Hepatocyte (in vitro differentiated cells): ENCODE measurements at regions not wholly inside any gene's neighbourhood (a gene's known extent, or its start where the extent isn't known, plus 50 kb on each side); places are given as distances from the start of the nearest gene placed in this dataset.
A peak's percentile ranks its signal among the peaks of the same experiment; 100 is the strongest.

Source experiments
- DNase-seq: peaks from one replicate; pipeline ENCODE4 v3.0.0-alpha.2; 2016; ENCODE audit warnings: low spot score
- H2AFZ ChIP-seq: fragments of 200-600 bp; sonication (generic); 2 replicates; pipeline ENCODE4 v1.6.0; 2016; ENCODE audit warnings: antibody characterized with exemption, mild to moderate bottlenecking
- H3K27ac ChIP-seq: fragments of 200-600 bp; sonication (generic); 2 replicates; pipeline ENCODE4 v1.5.1; 2016; ENCODE audit warnings: mild to moderate bottlenecking
- H3K27me3 ChIP-seq: fragments of 200-600 bp; sonication (generic); 2 replicates; pipeline ENCODE4 v1.6.1; 2016
- H3K36me3 ChIP-seq: fragments of 200-600 bp; sonication (generic); replicated peaks from 2 replicates; pipeline ENCODE4 v1.5.1; 2016; ENCODE audit warnings: low read depth; ENCODE audit not compliant: insufficient read depth
- H3K4me1 ChIP-seq: fragments of 200-600 bp; sonication (generic); 2 replicates; pipeline ENCODE4 v1.5.1; 2016; ENCODE audit warnings: mild to moderate bottlenecking, moderate library complexity; ENCODE audit not compliant: insufficient read depth
- H3K4me2 ChIP-seq: fragments of 200-600 bp; sonication (generic); 2 replicates; pipeline ENCODE4 v1.6.0; 2016
- H3K4me3 ChIP-seq: fragments of 200-600 bp; sonication (generic); 2 replicates; pipeline ENCODE4 v1.5.1; 2016; ENCODE audit warnings: mild to moderate bottlenecking
- H3K79me2 ChIP-seq: fragments of 200-600 bp; sonication (generic); 2 replicates; pipeline ENCODE4 v1.6.0; 2017; ENCODE audit warnings: mild to moderate bottlenecking
- H3K9me2 ChIP-seq: fragments of 200-600 bp; sonication (generic); replicated peaks from 2 replicates; pipeline ENCODE4 v1.6.0; 2017; ENCODE audit warnings: mild to moderate bottlenecking; ENCODE audit not compliant: insufficient read depth
- H3K9me3 ChIP-seq: fragments of 200-600 bp; sonication (generic); 2 replicates; pipeline ENCODE4 v1.5.1; 2016; ENCODE audit warnings: low read depth, mild to moderate bottlenecking
- H4K20me1 ChIP-seq: fragments of 200-600 bp; sonication (generic); 2 replicates; pipeline ENCODE4 v1.6.0; 2016; ENCODE audit warnings: mild to moderate bottlenecking; ENCODE audit not compliant: insufficient read depth, poor library complexity, severe bottlenecking
- EZH2 ChIP-seq: fragments of 200-600 bp; sonication (generic); IDR thresholded peaks from 2 replicates; pipeline ENCODE4 v1.6.1; 2016; ENCODE audit warnings: antibody characterized with exemption, mild to moderate bottlenecking, borderline replicate concordance
- EZH2phosphoT487 ChIP-seq: fragments of 200-600 bp; sonication (generic); IDR thresholded peaks from one replicate; pipeline ENCODE4 v1.6.1; 2018; ENCODE audit warnings: antibody characterized with exemption, mild to moderate bottlenecking, low read depth, moderate library complexity; ENCODE audit not compliant: unreplicated experiment, severe bottlenecking
- WGBS: methylation state at CpG from one replicate; pipeline ENCODE4 v1.1.6; 2016; ENCODE audit warnings: low lambda C conversion rate; ENCODE audit errors: missing lambda C conversion rate; 5-methylcytosine and 5-hydroxymethylcytosine counted together
- TF ChIP-seq, protein P1 (sequence below): fragments of 200-600 bp; sonication (generic); IDR thresholded peaks from 2 replicates; pipeline ENCODE4 v1.5.1; 2016; ENCODE audit warnings: antibody characterized with exemption, mild to moderate bottlenecking; ENCODE audit not compliant: poor library complexity

DNA sequence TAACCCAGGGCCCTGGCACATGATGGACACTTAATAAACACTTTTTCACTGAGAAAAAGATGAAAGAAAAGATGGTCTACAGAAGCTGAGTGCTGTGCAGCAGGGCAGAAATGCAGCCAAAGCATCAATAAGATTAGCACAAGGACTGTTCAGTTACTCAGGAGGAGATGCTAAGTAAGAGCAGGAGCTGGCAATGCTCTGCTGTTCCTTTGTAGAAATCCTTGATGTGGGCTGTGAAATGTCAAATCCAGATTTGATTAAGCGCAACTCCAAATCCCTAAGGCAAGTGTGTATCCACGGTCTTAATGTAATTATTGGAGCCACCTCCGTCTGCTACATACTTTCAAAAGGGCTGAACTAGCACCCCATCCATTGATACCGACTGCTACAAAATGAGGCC lies 151.8 kb upstream of the BTG1 start:
- Histone ChIP-seq H2AFZ (no peak overlapping the region), H3K4me2 (no peak overlapping the region), H3K4me1 (peaks cover 4% of the 10 kb centered on the region), H3K9me2 (no peaks in the 10 kb centered on the region), H3K27ac (no peak overlapping the region), H3K27me3 (no peaks in the 10 kb centered on the region), H3K9me3 (no peaks in the 10 kb centered on the region), H3K4me3 (no peak overlapping the region), H3K36me3 (no peaks in the 10 kb centered on the region), H4K20me1 (no peaks in the 10 kb centered on the region), H3K79me2 (no peaks in the 10 kb centered on the region)
- DNase-seq: no peak
- TF ChIP-seq, protein P1, sequence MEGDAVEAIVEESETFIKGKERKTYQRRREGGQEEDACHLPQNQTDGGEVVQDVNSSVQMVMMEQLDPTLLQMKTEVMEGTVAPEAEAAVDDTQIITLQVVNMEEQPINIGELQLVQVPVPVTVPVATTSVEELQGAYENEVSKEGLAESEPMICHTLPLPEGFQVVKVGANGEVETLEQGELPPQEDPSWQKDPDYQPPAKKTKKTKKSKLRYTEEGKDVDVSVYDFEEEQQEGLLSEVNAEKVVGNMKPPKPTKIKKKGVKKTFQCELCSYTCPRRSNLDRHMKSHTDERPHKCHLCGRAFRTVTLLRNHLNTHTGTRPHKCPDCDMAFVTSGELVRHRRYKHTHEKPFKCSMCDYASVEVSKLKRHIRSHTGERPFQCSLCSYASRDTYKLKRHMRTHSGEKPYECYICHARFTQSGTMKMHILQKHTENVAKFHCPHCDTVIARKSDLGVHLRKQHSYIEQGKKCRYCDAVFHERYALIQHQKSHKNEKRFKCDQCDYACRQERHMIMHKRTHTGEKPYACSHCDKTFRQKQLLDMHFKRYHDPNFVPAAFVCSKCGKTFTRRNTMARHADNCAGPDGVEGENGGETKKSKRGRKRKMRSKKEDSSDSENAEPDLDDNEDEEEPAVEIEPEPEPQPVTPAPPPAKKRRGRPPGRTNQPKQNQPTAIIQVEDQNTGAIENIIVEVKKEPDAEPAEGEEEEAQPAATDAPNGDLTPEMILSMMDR: no peak
- TF ChIP-seq EZH2phosphoT487 (no peak), EZH2 (no peak)
- 82% methylated on average over 4 of the region's 4 CpGs for WGBS

DNA sequence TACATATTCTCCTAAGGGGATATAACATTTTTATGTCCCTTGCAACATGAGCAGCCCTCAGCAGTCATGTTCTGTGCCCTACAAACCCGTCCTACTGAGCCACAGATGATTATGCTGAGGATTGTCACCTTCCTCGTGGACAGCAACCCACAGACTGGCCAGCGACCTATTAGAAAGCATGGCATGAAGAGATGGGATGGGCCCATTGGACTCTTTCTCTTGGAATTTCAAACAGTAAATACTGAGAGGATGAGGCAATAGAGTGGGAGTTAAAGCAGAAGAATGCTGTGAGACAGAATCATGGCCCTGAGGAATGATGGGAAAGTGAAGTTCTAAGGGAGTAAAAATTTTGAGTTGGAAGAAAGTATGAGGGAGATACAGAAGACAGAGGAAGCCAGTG lies 149.9 kb upstream of the BTG1 start:
- no peaks in the 10 kb centered on the region for H3K9me3 ChIP-seq
- H3K79me2 ChIP-seq: no peaks in the 10 kb centered on the region
- peak; percentile 10 for DNase-seq
- TF ChIP-seq, protein P1: no peak
- TF ChIP-seq EZH2: no peak
- no peaks in the 10 kb centered on the region for H3K27me3 ChIP-seq
- peaks cover 4% of the 10 kb centered on the region for H3K4me1 ChIP-seq
- no peak overlapping the region for H3K4me3 ChIP-seq
- no peak overlapping the region for H3K4me2 ChIP-seq
- H3K27ac ChIP-seq: no peak overlapping the region
- H2AFZ ChIP-seq: no peak overlapping the region
- no peaks in the 10 kb centered on the region for H3K36me3 ChIP-seq
- H3K9me2 ChIP-seq: no peaks in the 10 kb centered on the region
- WGBS: 79% methylated on average over 3 of the region's 3 CpGs
- no peaks in the 10 kb centered on the region for H4K20me1 ChIP-seq

DNA sequence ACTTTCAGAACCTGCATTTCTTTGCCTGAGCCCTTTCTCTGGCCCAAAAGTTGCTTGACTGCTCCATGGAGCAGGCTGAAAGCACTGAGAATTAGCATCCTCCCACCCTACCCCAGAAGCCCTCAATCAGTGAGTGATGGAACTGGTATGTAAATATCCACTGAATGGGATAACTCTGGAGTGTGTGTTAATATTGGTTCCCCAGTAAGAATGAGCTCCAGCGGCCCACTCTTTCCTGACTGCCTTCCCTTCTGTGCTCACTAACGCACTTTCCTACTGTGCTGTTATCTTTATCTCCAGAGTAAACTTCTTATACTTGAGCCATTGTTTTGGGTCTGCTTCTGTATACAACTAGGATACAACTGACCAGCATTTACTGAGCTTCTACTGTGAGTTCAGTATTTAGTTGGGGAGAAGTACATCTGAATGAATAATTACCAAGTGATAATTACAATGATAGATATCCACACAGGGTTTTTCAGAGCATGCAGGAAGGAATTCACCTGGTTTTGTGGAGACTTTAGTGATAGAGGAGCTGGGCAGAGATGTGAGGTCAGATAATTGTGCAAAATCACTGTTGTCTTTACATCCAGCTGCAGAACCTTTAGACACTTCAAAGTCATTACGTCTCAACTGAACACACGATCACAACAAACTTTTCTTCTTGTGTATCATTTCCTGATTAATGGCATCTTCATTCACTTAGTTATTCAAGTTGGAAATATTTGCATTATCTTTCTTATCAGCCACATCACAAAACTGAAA lies 149.2 kb upstream of the BTG1 start:
- H3K9me3 ChIP-seq: no peaks in the 10 kb centered on the region
- H3K79me2 ChIP-seq: no peaks in the 10 kb centered on the region
- H3K27me3 ChIP-seq: no peaks in the 10 kb centered on the region
- H4K20me1 ChIP-seq: no peaks in the 10 kb centered on the region
- peaks cover 4% of the 10 kb centered on the region for H3K4me1 ChIP-seq
- no peak overlapping the region for H3K4me3 ChIP-seq
- H3K4me2 ChIP-seq: no peak overlapping the region
- 68% methylated on average over 4 of the region's 4 CpGs for WGBS
- H3K27ac ChIP-seq: no peak overlapping the region
- no peaks in the 10 kb centered on the region for H3K36me3 ChIP-seq
- no peak for TF ChIP-seq EZH2phosphoT487
- no peak for TF ChIP-seq EZH2
- TF ChIP-seq, protein P1: no peak
- no peak overlapping the region for H2AFZ ChIP-seq
- no peaks in the 10 kb centered on the region for H3K9me2 ChIP-seq
- DNase-seq: no peak
